ENCODE measurements at regions not wholly inside any gene's neighbourhood (a gene's known extent, or its start where the extent isn't known, plus 50 kb on each side); places are given as distances from the start of the nearest gene placed in this dataset.
"Not testable (repeated sequence)": the region's sequence is repeated elsewhere in the genome, so short reads cannot be mapped to it uniquely, and the experiment has no call there.

DNA sequence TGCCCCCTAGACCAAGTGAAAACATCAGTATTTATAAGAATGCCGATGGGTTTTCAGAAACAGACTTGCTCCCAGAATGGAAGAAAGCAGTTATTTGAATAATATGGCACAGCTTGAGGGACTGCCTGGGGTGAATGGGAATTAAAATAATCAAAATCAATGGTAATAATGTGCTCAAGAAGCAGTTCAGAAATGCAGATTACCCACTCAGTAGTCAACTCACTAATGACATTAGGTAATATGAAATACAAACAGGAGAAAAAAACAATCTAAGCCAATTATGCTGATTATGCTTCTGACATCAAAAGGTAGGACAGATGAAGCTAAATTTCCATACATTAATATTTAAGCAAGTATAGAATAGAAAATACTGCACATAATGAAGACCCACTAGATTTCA lies 179.3 kb downstream of the ENC1 start:
- DNase-seq (ENCODE audit: low read depth) = no peak

GRCh38 chr5:74460694-74461093 lies 179.8 kb downstream of the ENC1 start:
- DNase-seq (ENCODE audit: low read depth) = no peak

- DNase-seq (ENCODE audit: low read depth) = no peak
Observed at GRCh38 chr5:74459984-74460383, 180.5 kb downstream of the ENC1 start.

- DNase-seq (ENCODE audit: low read depth) = no peak
Observed at GRCh38 chr5:74457876-74458275, 182.7 kb downstream of the ENC1 start.

DNA sequence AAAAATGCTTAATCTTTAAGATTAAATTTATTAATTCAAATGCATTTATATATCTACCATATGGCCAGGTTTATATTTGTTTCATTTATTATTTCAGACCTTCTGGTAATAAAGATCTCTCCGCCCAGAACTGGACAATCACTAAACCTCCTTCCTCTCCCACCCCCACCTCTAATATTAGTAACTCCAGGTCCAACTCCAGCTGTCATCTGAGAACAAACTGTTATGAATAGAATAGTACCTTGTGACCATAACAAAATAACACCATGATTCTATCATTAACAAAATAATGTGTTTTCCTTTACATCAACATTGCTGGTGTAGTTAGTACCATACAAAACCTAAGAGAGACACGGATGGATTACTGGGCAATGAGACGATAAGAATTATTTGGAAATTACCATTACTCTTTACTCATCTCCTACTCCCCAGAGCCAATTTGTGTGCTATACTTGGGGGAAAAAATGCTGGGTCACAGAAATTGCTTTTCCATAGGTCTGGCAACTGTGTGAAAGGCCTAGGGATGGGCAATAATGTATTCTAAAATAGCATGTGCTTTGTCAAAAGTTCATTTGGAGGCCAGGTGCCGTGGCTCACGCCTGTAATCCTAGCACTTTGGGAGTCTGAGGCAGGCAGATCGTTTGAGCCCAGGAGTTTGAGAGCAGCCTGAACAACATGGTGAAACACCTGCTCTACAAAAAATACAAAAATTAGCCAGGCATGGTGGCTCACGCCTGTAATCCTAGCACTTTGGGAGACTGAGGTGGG lies 186.1 kb downstream of the ENC1 start:
- no peak for DNase-seq (ENCODE audit: low read depth)

GRCh38 chr5:74452856-74453255 lies 187.7 kb downstream of the ENC1 start:
- no peak for DNase-seq (ENCODE audit: low read depth)

- DNase-seq (ENCODE audit: low read depth) = no peak
Observed at GRCh38 chr5:74450095-74450494, 190.4 kb downstream of the ENC1 start.

- DNase-seq (ENCODE audit: low read depth) = no peak
Observed at GRCh38 chr5:74446725-74447241, 193.7 kb downstream of the ENC1 start.

DNA sequence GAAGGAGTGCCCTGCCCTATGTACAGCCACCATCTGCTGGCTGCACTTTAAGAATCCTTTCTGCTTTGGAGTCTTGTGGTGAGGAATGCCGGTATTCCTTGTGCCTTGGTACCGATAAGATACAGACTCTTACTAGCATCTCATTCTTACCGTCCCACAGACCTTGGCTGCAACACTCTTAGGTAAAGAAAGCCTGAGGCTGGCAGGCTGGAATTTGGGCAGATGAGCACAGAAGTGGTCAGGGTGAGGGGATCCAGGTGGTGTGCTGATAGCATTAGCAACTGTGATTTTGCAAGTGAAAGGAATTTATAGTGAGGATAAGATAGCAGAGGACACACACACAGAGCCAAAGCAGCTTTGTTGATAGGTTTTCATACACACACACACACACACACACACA lies 198.1 kb downstream of the ENC1 start:
- DNase-seq (ENCODE audit: low read depth) = no peak

- no peak for DNase-seq (ENCODE audit: low read depth)
Observed at GRCh38 chr5:74441616-74442015, 198.9 kb downstream of the ENC1 start.

GRCh38 chr5:74440341-74440740 lies 200.2 kb downstream of the ENC1 start:
- DNase-seq (ENCODE audit: low read depth) = no peak

GRCh38 chr5:74437870-74438269 lies 202.7 kb downstream of the ENC1 start:
- not testable (repeated sequence) for DNase-seq (ENCODE audit: low read depth)

- DNase-seq (ENCODE audit: low read depth) = no peak
Observed at GRCh38 chr5:74433896-74434829, 206.4 kb downstream of the ENC1 start.

DNA sequence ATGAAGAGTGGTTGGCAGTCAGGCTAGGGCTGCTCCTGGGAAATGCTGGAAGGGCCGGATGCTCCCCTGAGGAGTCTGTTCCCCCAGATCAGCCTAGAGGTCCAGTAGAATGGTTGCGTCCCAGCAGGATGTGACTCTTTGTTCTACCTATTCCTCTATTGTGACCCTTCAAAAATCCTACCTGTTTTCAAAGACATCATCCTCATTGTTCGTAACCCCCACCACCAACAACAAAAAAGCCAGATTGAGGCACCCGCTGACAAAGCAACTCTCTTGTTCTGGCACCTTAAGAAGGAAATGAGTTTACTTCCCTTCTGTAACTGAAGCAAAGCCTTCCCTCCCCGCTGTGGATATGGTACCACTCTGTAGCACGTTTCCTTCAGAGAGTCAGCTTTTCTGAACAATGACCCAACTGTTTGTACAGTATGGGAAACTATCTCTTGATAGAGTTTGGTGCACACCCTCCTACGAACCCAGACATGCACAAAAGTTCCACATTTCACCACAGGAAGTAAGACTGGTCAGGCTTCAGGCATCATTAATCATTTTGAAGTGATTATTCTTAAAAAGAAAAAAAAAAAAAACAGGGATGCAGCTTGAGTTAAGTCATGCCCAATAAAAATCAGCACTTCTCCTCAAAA lies 207.2 kb downstream of the ENC1 start:
- DNase-seq (ENCODE audit: low read depth) = no peak

- no peak for DNase-seq (ENCODE audit: low read depth)
Observed at GRCh38 chr5:74432721-74433120, 207.8 kb downstream of the ENC1 start.

DNA sequence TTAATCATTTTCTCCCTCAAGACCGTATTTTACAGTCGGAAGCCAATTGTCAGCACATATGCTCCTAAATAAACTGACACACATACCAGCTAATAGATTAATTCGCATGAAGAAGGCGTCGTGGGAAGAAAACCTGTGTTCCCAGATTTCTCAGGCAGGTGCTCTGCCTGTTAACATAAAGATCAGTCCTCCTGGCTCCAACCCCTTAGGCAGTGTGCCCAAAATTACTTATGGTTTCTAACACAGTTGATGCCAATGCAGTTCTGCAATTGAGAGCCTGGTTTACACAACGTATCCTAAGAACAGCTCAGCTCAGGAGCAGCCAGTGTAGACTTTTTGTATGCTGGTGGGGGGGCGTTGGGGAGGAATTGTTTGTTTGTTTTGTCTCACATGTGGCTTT lies 208.3 kb downstream of the ENC1 start:
- no peak for DNase-seq (ENCODE audit: low read depth)

DNA sequence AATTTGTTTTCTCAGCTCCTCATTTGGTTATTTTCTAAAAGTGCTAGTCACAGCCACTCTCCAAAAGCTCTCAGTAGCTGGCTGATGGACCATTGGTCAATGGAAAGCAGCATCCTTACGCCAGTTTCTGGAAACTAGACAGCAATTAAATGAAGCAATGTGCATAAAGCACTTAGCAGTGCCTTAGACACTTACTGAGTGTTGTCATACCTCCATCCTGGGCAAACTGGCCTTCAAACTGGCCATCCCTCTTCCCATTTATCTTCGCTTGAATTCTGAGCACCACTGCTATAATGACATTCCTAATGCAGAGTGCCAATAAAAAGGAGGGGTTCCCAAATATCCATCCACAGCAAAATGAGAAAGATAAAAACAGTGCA lies 209.2 kb downstream of the ENC1 start:
- no peak for DNase-seq (ENCODE audit: low read depth)

GRCh38 chr5:74430631-74431289 lies 209.8 kb downstream of the ENC1 start:
- DNase-seq (ENCODE audit: low read depth) = no peak

GRCh38 chr5:74429495-74429894 lies 211.0 kb downstream of the ENC1 start:
- DNase-seq (ENCODE audit: low read depth) = no peak

DNA sequence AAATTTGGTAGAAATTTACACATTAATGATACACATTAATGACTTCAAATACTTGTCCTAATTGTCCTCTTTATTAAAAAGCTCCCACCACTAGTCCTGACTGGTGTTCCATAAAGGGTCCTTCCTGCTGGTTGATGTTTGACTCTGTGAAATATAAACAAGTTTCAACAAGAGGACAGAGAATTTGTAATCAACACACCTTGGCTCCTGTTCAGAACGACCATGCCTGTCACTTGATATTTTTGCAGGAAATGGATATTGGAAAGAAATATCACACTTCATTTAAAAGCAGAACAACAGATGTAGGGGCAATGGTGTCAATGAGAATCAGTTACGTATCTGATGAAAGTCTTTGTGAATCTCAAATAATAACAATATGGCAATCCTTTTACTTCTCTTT lies 211.7 kb downstream of the ENC1 start:
- no peak for DNase-seq (ENCODE audit: low read depth)

DNA sequence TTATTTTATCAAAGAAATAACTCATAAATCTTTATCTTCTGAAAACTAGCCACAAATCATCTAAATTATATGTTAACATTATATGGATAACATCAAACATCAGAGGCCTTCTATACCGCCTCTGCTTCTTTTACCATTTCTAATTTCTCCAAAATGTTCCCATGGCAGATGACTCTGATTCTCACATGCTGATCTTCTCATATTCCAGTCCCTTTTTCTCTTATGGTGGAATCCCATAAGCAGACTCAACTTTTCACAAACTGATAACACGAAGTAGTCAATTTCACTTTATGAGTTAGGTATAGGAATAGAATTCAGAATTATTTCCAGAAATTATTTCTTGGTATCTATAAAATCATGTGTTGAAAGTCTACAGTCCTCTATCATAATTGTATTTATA lies 212.3 kb downstream of the ENC1 start:
- DNase-seq (ENCODE audit: low read depth) = no peak

- DNase-seq (ENCODE audit: low read depth) = no peak
Observed at GRCh38 chr5:74426506-74426905, 214.0 kb downstream of the ENC1 start.

All from HS-27A (cell line).